Natural killer cell (primary cell): ENCODE measurements at regions not wholly inside any gene's neighbourhood (a gene's known extent, or its start where the extent isn't known, plus 50 kb on each side); places are given as distances from the start of the nearest gene placed in this dataset.

ENCODE experiments used
- ATAC-seq, 3 donors: fragments of 150-1000 bp in 2 of 3; fragments of 200-7000 bp in 1 of 3; cut with Tn5 transposase; 1 replicate in 1 of 3; 2 replicates in 2 of 3; pipeline ENCODE4 v1.10.0; 2021; ENCODE audit warnings: mild to moderate bottlenecking in 2 of 3, moderate library complexity in 2 of 3
- DNase-seq, 2 donors: peaks; one replicate each; pipeline versions ENCODE4 v3.0.0 to v3.0.0-alpha.2; 2013 to 2021; ENCODE audit warnings: mixed read lengths in 1 of 2
- H3K27ac ChIP-seq: one replicate; pipeline ENCODE4 v1.5.1; 2013; ENCODE audit warnings: mild to moderate bottlenecking, low read length
- H3K27me3 ChIP-seq: one replicate; pipeline ENCODE4 v1.6.1; 2013; ENCODE audit warnings: low read length; ENCODE audit not compliant: control insufficient read depth, insufficient read depth
- H3K36me3 ChIP-seq: one replicate; pipeline ENCODE4 v1.6.1; 2013; ENCODE audit warnings: low read length; ENCODE audit not compliant: control insufficient read depth, insufficient read depth
- H3K4me1 ChIP-seq: one replicate; pipeline ENCODE4 v1.6.1; 2013; ENCODE audit warnings: low read length; ENCODE audit not compliant: control insufficient read depth, insufficient read depth
- H3K4me3 ChIP-seq: one replicate; pipeline ENCODE4 v1.5.1; 2013; ENCODE audit warnings: low read length
- H3K9me3 ChIP-seq: one replicate; pipeline ENCODE4 v1.6.1; 2013; ENCODE audit warnings: low read length; ENCODE audit not compliant: control insufficient read depth, insufficient read depth
- H3K27ac Mint-ChIP-seq, 2 donors: one replicate each; pipeline ENCODE4 v1.8.0; 2022; ENCODE audit warnings: mild to moderate bottlenecking in 2 of 2, mixed read lengths in 2 of 2, moderate library complexity in 1 of 2
- H3K27me3 Mint-ChIP-seq, 2 donors: one replicate each; pipeline ENCODE4 v1.8.0; 2022; ENCODE audit warnings: low read depth in 2 of 2, mixed read lengths in 2 of 2
- H3K36me3 Mint-ChIP-seq: one replicate; pipeline ENCODE4 v1.8.0; 2022; ENCODE audit warnings: mixed read lengths
- H3K4me1 Mint-ChIP-seq, 2 donors: one replicate each; pipeline ENCODE4 v1.8.0; 2022; ENCODE audit warnings: mixed read lengths in 2 of 2
- H3K4me3 Mint-ChIP-seq: one replicate; pipeline ENCODE4 v1.8.0; 2022; ENCODE audit warnings: mild to moderate bottlenecking, moderate library complexity, mixed read lengths
- H3K9me3 Mint-ChIP-seq, 2 donors: one replicate each; pipeline ENCODE4 v1.8.0; 2022; ENCODE audit warnings: mixed read lengths in 2 of 2
- WGBS: methylation state at CpG from one replicate; pipeline ENCODE4 v1.1.7; 2013; ENCODE audit warnings: missing lambda C conversion rate; ENCODE audit not compliant: insufficient coverage; 5-methylcytosine and 5-hydroxymethylcytosine counted together
- intact Hi-C: fragments of 100-400 bp; cut with micrococcal nuclease; formaldehyde crosslinking; loops from one replicate; pipeline ENCODE4 v1.14.2; 2022
- TF ChIP-seq, protein P1 (sequence below): fragments of 200-600 bp; IDR thresholded peaks from one replicate; pipeline ENCODE4 v1.8.0; 2022; ENCODE audit warnings: antibody characterized with exemption

DNA sequence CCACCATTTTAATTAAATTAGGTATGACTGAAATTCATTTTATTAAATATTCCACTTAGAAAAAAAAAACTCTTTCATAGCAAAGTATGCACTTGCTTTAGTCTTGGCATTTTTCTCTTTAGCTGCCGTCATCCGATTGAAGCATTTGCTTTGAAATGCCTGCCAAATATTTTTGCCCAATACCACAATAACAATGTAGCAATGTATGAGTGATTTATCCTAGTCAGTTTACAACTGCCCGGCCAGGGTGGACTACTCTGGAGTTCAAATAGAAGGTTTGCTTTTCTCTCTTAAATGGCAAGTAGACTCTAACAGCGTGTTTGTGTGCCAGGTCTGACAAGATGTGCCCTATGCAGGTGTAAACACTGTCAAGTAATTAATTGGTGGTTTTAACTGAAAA lies 675.3 kb upstream of the SGCG start:
- TF ChIP-seq, protein P1, sequence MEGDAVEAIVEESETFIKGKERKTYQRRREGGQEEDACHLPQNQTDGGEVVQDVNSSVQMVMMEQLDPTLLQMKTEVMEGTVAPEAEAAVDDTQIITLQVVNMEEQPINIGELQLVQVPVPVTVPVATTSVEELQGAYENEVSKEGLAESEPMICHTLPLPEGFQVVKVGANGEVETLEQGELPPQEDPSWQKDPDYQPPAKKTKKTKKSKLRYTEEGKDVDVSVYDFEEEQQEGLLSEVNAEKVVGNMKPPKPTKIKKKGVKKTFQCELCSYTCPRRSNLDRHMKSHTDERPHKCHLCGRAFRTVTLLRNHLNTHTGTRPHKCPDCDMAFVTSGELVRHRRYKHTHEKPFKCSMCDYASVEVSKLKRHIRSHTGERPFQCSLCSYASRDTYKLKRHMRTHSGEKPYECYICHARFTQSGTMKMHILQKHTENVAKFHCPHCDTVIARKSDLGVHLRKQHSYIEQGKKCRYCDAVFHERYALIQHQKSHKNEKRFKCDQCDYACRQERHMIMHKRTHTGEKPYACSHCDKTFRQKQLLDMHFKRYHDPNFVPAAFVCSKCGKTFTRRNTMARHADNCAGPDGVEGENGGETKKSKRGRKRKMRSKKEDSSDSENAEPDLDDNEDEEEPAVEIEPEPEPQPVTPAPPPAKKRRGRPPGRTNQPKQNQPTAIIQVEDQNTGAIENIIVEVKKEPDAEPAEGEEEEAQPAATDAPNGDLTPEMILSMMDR, result no peak
- DNase-seq (no peak), ATAC-seq (no peak)
- Mint-ChIP-seq H3K4me3 (no peak overlapping the region), H3K27ac (no peak overlapping the region), H3K27me3 (no peaks in the 10 kb centered on the region), H3K36me3 (no peaks in the 10 kb centered on the region), H3K9me3 (peaks cover 10 to 17% of the 10 kb centered on the region in 2 donors), H3K4me1 (no peaks in the 10 kb centered on the region)
- Histone ChIP-seq H3K36me3 (no peaks in the 10 kb centered on the region), H3K9me3 (no peaks in the 10 kb centered on the region), H3K27ac (no peak overlapping the region), H3K4me1 (no peaks in the 10 kb centered on the region), H3K27me3 (no peaks in the 10 kb centered on the region), H3K4me3 (no peak overlapping the region)
- 86% methylated on average over 4 of the region's 4 CpGs for WGBS
- intact Hi-C loops, result no loop called here

DNA sequence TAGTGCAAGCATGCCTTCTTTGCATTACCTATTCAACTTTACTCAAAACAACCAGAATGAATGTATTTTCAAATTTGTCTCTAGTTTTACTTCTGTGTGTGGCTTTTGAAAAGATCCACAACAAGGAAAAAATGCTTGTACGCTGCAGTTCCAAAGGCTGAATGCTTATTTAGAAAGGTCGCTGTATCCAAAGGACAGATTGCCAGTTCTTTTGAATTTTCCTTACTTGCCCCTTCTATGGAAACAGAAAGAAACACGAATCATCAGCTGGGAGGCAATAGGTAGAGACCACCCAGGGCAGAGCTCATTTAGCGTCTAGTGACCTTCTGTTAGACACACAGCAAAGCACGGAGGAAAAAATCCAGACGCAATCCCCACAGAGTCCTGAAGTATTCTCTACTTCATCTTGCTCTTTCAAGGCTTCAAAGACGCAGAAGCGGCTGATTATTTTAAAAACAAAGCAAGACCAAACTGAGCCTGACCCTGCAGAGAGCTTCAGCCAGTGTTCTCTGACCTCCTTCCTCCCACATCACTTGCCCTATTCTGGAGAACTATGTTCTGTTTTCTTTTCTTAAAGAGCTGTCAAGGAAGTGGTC lies 674.6 kb upstream of the SGCG start:
- Histone ChIP-seq H3K27me3 (no peaks in the 10 kb centered on the region), H3K27ac (no peak overlapping the region), H3K9me3 (no peaks in the 10 kb centered on the region), H3K36me3 (no peaks in the 10 kb centered on the region), H3K4me1 (no peaks in the 10 kb centered on the region), H3K4me3 (no peak overlapping the region)
- Mint-ChIP-seq H3K4me3 (no peak overlapping the region), H3K36me3 (no peaks in the 10 kb centered on the region), H3K27ac (no peak overlapping the region), H3K4me1 (no peaks in the 10 kb centered on the region), H3K27me3 (no peaks in the 10 kb centered on the region), H3K9me3 (peaks cover 10 to 18% of the 10 kb centered on the region in 2 donors)
- intact Hi-C loops, result no loop called here
- no peak for ATAC-seq
- no peak for DNase-seq
- WGBS, result 78% methylated on average over 8 of the region's 8 CpGs
- TF ChIP-seq, protein P1, result no peak

DNA sequence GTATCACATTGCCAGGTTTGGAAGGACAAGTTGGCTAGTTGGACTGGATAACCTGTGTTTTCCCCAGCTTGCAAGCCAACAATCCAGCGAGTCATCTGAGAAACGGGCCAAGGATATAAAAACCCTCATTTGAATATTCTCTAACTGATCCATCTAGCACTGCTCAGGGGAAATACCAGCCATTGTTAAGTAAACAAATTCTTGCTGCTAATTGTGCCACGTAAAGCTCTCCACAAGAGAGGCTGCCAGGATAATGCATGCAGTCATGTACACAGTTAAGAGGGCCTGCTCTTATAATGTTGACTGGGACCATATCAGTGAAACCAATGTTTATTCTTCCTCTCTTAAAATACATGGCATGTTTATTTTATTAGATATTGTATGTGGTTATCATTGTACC lies 663.2 kb upstream of the SGCG start:
- peaks cover 4 to 8% of the 10 kb centered on the region in 2 donors for H3K9me3 Mint-ChIP-seq
- TF ChIP-seq, protein P1, result no peak
- H3K27me3 Mint-ChIP-seq, result no peaks in the 10 kb centered on the region
- ATAC-seq, result no peak
- H3K4me3 Mint-ChIP-seq, result no peak overlapping the region
- DNase-seq, result no peak
- peaks cover 9% of the 10 kb centered on the region for H3K36me3 Mint-ChIP-seq
- Histone ChIP-seq H3K4me1 (no peaks in the 10 kb centered on the region), H3K4me3 (no peak overlapping the region), H3K36me3 (no peaks in the 10 kb centered on the region), H3K9me3 (no peaks in the 10 kb centered on the region), H3K27ac (no peak overlapping the region), H3K27me3 (no peaks in the 10 kb centered on the region)
- intact Hi-C loops, result no loop called here
- 63% methylated on average over 3 of the region's 3 CpGs for WGBS
- H3K4me1 Mint-ChIP-seq, result no peaks in the 10 kb centered on the region
- no peak overlapping the region for H3K27ac Mint-ChIP-seq

DNA sequence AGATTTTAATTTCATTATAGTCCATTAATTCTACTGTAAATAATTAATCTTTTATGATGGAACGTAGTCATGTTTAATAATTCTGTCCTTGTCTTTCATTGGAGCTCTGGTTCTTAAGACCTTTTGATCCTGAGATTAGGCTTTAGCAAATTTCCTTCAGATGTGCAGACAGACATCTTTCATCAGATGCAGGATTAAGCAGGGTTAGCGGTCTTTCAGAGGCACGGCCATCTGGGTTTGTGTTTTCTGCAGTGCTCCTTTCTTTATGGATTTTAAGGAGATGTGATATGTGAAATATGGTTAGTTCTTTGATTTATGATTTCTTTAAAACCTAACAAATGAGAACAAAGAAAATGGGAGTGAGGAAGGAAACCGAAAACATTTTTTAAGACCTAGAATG lies 643.9 kb upstream of the SGCG start:
- H3K27ac ChIP-seq, result no peak overlapping the region
- Mint-ChIP-seq H3K27ac (no peak overlapping the region), H3K27me3 (no peaks in the 10 kb centered on the region), H3K36me3 (no peaks in the 10 kb centered on the region), H3K9me3 (peaks cover 11 to 12% of the 10 kb centered on the region in 2 donors), H3K4me3 (no peak overlapping the region), H3K4me1 (no peaks in the 10 kb centered on the region)
- ATAC-seq (no peak), DNase-seq (no peak)
- 85% methylated on average over 4 of the region's 4 CpGs for WGBS
- H3K36me3 ChIP-seq, result no peaks in the 10 kb centered on the region
- no peaks in the 10 kb centered on the region for H3K4me1 ChIP-seq
- H3K4me3 ChIP-seq, result no peak overlapping the region
- H3K9me3 ChIP-seq, result no peaks in the 10 kb centered on the region
- TF ChIP-seq, protein P1, result no peak
- intact Hi-C loops, result no loop called here
- no peaks in the 10 kb centered on the region for H3K27me3 ChIP-seq
